Fibroblast of villous mesenchyme (primary cell): ENCODE measurements at regions not wholly inside any gene's neighbourhood (a gene's known extent, or its start where the extent isn't known, plus 50 kb on each side); places are given as distances from the start of the nearest gene placed in this dataset.

Experiments
- DNase-seq: peaks from one replicate; pipeline ENCODE4 v3.0.0-alpha.2; 2010; ENCODE audit warnings: low read depth
- H3K4me3 ChIP-seq: 2 replicates; pipeline ENCODE4 v1.5.1; 2011; ENCODE audit warnings: low read depth, mild to moderate bottlenecking, low read length
- CTCF ChIP-seq: IDR thresholded peaks from 2 replicates; pipeline ENCODE4 v1.5.1; 2012; ENCODE audit warnings: low read depth, mild to moderate bottlenecking, low read length; ENCODE audit not compliant: insufficient read depth

GRCh38 chr16:49216593-49216992 lies 65.0 kb downstream of the CBLN1 start:
- no peak for TF ChIP-seq CTCF
- H3K4me3 ChIP-seq, result no peak overlapping the region
- DNase-seq, result no peak

- no peak for TF ChIP-seq CTCF
- H3K4me3 ChIP-seq, result no peak overlapping the region
- DNase-seq, result no peak
Measured at GRCh38 chr16:49213594-49213993, 68.0 kb downstream of the CBLN1 start.

GRCh38 chr16:49204191-49204590 lies 77.4 kb downstream of the CBLN1 start:
- no peak for TF ChIP-seq CTCF
- no peak for DNase-seq
- H3K4me3 ChIP-seq, result no peak overlapping the region

- no peak for DNase-seq
- no peak for TF ChIP-seq CTCF
- H3K4me3 ChIP-seq, result no peak overlapping the region
Measured at GRCh38 chr16:49203361-49203760, 78.3 kb downstream of the CBLN1 start.

GRCh38 chr16:49201118-49201517 lies 80.5 kb downstream of the CBLN1 start:
- H3K4me3 ChIP-seq, result no peak overlapping the region
- no peak for DNase-seq
- TF ChIP-seq CTCF, result no peak

- DNase-seq, result no peak
- TF ChIP-seq CTCF, result no peak
- H3K4me3 ChIP-seq, result no peak overlapping the region
Measured at GRCh38 chr16:49200223-49200820, 81.3 kb downstream of the CBLN1 start.

- no peak overlapping the region for H3K4me3 ChIP-seq
- TF ChIP-seq CTCF, result no peak
- no peak for DNase-seq
Measured at GRCh38 chr16:49195237-49195548, 86.4 kb downstream of the CBLN1 start.
